HG02943 (cell line): ENCODE measurements at regions not wholly inside any gene's neighbourhood (a gene's known extent, or its start where the extent isn't known, plus 50 kb on each side); places are given as distances from the start of the nearest gene placed in this dataset.

Experiments
- ATAC-seq: cut with Tn5 transposase; IDR thresholded peaks from one replicate; pipeline ENCODE4 v1.9.1; 2021; ENCODE audit warnings: mild to moderate bottlenecking, low read depth, moderate library complexity; ENCODE audit not compliant: unreplicated experiment

DNA sequence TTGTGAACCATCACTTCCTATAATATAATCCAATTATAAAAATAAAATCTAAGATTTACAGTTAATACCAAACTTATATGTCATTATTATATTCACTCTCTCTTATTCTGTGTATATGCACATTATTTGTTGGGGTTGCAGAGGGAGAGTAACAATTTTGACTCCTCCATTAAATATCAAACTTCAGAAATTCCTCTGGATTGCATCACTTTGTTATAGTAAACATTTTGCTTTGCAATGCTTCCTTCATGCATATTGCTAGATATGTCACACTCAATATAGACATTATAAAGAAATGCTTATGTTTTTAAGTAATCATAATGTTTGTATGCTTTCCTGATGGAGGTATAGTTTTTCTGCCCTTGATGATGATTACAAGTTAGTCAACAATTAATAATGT lies 999.0 kb upstream of the ADGRL2 start:
- no peak for ATAC-seq

DNA sequence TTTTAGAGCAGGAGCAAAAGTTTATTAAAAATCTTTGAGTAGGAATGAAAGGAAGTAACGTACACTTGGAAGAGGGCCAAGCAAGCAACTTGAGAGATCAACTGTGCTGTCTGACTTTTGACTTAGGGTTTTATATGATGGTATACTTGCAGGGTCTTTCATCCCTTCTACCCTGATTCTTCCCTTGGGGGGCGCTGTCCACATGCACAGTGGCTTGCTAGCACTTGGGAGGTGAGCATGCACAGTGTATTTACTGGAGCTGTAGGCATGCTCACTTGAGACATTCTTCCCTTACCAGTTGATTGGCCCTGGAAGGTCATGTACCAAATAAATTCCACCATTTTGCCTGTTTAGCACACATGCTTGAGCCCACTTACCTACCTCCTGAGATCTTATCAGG lies 1001.3 kb upstream of the ADGRL2 start:
- ATAC-seq: no peak

DNA sequence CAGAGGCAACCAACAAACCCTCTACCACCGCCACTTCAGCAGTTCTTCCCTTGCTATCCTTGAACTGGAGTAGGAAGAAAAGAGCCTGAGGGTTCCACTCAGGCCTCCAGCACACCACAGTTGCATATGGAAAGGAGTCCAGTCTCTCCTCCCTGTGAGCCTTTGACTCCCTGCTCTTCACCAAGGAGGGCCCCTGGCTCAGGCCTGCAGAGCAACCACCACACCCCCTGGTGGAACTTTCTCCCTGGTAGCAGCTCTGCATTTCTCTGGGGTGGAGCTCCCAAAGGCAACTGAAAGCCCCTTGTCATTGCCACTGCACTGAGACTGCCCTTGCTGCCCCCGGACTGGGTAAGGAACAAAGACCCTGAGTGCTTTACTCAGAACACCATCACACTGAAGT lies 1021.5 kb upstream of the ADGRL2 start:
- ATAC-seq: no peak

DNA sequence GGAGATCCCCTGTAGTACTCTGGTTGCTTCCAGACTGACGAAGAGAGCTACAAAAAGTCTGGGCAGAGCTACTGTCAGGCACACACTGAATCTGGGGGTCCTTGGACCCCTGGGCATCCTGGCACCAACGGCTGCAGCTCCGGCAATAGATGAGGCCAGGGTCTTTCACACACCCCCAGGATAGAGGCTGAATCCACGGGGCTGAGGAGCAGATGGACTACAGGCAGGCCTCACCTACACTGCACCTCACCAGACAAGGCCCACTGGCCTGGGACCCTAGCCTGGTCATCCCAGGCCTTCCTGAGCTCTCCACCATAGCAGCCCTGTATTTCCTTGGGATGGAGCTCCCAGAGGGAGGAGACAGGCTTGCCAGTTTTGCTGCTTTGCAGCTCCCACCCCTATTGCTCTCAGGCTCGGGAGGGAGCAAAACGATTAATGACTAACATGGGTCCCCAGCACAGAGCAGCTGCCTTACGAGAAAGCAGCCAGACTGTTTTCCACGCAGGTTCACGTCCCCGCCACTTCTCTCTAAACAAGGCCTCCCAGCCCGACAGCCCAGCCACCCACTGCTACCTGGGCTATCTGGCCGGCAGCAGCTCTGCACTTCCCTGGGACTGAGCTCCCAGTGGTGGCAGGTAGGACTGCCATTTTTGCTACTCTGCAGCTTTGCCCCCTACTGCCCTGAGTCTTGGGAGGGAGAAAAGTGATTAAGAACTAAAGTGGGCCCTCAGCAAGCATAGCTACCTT lies 1022.5 kb upstream of the ADGRL2 start:
- ATAC-seq: no peak

DNA sequence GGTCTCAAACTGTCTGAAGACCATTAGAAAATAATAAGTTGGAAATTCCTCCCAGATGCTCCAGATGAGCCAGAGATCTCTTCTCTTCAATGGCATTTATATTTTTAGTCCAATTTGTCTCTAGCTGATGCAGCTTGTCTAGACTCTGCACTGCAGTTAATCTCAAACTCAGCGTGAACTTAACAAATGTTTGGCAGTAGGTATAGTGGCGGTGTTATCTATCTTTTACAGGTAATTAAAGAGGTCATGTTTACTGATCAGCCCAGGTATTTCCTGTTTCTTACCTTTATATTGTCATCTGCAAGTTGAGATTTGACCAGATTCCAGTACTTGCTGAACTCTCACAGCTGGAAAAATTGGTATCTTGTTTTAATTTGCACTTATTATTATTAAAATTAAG lies 1024.5 kb upstream of the ADGRL2 start:
- ATAC-seq: no peak

DNA sequence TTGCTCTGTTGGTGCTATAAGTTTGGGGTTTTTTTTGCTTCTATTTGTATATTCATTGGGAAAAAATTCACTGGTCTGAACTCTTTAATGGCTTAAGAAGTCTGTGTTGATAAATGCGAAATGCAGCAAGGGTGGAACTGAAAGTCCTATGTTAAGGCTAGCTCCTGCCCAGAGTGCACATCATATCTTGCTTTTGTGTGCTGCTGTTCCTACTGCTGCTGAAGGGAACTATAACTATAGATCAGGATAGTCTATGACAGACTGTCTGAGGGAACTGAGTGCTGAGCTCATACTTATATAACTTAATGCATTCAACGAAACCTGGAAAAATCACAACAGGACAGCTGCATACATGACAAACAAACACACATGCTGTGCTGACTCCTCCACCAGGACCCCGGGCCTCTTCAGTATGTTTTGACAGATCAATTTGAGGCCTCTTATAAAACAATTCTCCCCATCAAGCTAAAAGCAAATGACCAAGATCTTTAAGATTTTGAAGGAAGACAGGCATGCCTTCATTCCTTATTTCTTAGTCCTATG lies 1031.5 kb upstream of the ADGRL2 start:
- ATAC-seq: no peak

DNA sequence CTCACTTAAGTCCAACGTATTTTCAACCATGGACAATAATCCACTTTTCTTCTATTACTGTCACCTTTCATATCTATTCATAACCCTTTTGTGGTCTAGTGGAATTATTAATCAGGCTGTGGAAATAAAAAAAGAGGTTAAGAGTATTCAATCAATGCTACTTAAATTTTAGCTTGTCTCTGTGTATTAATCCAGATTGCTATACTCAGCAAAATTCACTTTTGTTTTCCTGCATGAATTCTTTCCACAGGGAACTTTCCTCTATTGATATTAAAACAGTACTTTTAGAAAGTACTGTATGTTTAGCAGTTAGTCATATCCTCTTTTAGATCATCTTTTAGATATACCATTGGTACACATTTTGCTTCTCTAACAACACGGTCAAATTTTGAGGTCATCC lies 1033.0 kb upstream of the ADGRL2 start:
- ATAC-seq: no peak

DNA sequence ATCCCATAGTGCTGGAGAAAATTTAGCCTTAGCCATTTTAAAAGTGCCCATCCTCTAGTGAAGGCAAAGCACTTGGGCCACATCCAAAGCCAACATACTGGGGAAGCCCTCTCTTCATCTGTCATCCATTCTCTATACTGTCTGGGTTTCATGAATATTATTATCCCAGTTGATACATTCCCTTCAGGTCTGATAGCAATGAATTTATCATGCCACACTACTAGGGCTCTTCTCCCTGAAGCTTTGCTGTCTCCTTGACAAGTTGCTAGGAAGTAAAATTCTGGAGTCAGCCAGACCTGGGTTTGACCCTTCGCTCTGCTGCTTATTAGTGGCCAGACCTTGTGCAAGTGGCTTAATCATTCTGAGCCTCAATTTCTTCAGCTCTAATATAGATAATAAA lies 1041.4 kb upstream of the ADGRL2 start:
- no peak for ATAC-seq

DNA sequence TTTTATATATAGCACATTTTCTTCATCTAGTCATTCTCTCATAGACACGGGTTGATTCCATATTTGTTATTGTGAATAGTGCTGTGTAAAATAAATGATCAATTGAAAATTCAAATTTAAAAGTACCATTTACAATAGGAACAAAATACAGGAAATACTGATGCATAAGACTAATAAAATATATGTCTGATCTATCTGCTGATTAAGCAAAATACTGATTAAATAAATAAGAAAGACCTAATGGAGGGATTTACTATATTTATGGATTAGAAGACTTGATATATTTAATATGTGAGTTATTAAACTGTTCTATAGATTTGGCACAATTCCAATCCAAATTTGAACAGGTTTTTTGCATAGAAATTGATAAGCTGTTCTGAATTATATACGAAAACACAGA lies 1044.8 kb upstream of the ADGRL2 start:
- no peak for ATAC-seq

DNA sequence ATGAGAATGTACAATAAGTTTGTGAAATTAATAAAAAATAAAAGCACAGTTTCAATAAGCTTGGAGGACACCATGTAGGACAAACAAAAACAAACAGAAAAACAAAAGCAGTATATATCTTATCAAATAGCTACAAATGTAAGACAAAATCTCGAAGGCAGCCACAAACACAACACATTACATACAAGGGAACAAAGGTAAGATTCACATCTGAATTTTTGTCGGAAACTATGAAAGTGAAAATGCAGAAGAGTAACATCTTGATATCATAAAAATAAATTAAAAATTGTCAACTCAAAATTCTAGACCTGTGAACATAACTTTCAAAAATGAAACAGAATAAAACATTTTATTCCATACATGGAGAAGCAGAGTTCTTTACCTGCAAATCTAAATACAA lies 1049.5 kb upstream of the ADGRL2 start:
- no peak for ATAC-seq

DNA sequence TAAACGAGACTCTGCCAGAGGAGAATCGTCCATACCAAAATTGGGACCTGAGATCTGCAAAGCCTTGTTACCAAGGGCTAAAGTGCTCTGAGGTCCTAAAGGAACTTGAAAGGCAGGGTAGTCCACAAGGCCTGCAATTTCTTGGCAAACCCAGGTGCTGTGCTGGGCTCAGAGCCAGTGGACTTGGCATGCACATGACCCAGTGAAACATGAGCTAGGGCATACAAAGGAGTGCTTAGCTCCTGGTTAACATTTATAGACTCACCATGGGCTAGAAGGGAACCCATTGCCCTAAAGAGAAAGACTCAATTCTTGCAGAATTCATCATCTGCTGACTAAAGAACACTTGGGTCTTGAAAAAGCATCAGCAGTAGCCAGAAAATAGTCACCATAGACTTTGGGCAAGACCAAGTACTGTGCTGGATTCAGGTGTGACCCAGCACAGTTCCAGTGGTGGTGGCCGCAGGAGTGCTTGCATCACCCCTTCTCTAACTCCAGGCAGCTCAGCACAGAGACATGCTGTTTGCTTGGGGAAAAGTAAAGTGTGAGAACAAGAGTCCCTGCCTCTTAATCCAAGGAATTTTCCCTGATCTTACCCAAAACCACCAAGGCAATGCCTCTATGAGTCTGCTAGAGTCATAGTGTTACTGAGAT lies 1069.4 kb upstream of the ADGRL2 start:
- ATAC-seq: no peak

DNA sequence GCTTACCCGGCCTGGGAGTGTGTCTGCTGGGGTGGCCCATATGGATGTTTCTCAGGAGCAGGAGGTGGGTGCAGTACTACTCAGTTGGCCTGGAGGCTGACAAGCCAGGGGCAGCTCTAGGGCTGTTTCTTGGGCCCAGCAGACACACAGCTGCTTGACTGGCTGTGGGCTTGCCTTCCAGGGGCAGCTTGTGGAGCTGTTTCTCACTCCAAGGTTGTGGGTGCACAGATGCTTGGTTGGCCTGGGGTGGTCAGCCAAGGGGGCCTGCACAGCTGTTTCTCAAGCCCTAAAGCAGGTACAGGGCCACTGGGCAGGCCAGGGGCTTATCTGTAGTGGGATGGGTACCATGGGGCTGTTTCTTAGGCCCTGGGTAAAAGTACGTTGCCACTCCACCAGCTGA lies 1078.1 kb upstream of the ADGRL2 start:
- ATAC-seq: no peak

DNA sequence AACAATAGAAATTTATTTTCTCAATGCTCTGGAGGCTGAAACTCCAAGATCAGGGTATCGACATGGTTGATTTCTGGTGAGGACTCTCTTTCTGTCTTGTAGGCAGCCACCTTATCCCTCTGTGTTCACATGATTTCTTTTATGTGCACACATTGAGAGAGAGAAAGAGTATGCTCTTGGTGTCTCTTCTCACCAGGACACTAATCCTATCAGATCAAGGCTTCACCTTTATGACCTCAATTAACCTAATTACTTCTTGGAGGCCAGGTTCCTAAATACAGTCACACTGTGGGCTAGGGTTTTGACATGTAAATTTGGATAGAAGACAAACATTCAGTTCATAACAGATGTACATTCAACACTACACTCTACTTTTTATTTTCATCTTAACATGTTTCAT lies 1094.2 kb upstream of the ADGRL2 start:
- no peak for ATAC-seq

DNA sequence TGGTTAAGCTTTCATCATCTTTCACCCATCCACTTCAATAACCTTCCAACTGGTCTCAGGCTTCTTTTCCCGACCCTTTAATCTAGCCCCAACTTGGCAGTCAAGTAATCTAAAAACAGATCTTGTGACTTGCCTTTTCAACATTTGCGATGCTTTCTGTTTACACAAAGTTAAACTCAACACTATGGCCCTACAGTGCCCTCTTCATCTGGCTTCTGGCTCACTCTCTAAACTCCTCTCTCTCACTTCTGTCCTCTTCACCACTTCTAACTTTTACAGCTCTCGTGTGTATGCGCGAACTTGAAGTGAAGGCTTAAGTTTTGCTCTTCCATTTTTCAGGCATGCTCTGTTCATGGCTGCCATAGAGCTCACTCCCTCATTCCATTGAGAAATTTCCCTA lies 1122.3 kb upstream of the ADGRL2 start:
- no peak for ATAC-seq

DNA sequence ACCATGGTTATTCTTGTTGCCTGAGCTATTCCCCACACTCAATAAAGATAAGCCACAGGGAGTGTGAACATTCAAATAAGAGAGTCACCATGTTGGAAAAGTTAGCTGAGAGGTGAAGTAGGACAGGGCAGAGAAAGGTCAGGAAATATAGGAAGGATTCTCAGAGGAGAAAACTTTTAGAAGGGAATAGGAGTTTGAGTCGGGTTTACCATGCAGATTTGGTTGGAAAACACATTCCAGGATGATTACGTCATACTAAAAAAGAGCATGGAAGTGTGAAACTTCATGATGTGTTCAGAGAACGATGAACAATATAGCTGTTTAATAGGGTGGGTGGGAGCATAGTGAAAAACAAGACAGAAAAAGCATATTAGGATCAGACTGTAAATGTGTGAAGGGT lies 1125.3 kb upstream of the ADGRL2 start:
- ATAC-seq: no peak

DNA sequence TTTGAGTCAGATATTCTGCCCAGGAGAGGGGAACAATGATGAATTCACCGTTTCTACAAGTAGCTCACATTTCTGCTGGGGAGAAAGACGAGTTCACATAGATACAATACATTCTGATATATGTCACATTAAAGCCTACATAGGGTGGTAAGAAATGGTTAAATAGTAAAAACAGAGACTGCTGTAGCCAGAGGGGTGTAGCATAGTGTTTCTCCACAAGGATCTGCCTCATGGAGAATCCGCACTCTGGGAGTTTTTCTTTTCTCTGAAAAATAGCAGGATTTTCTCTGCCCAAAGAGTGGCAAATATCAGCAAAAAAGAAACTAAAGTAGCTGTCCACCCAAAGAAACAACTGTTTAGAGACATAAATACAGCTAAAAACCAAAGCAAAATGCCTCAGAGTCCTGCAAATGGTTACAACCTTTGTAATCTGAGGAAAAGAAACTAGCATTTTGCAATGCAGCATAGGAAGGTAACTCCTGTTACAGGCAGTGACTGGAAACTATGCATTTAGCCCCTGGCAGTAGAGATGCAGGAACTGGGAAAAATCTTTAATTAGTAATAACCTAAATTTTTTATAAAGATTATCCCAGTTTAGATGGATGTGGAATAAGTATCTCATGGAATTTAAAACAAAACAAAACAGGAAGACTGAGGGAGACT lies 1126.7 kb upstream of the ADGRL2 start:
- no peak for ATAC-seq

DNA sequence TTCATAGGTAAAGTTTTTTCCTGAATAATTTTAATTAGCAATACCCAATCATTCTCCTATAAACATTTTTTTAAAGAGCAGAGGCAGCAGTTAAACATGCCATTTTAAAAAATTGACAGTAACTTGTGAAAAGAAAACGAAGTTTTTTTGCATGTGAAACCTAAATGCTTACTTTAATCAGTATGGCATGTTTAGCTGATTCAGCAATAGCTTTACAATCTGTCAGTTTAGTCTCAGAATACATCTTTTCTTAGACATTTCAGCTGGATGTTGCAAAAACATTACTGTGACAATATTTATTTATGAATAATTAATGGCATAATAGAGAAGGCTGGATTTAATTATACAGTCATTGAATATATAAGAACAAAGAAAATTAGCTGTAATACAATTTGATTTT lies 1132.4 kb upstream of the ADGRL2 start:
- no peak for ATAC-seq

DNA sequence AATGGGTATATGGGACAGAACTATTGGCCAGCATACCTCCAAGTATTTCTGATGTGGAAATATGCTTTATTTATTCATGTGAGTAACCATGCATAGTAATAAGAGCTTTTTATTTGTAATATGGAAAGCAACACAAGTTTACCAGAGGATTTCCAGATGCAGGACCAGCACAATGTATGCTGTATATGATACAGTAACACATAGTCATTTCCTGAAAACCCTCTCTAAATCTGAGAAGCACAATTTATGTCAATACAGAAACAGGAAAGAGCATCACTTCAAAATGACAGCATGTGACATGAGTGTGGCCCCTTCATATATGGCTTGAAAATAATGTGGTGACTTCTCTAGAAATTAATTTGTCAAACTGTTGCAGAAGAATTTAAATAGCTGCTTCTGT lies 1134.7 kb upstream of the ADGRL2 start:
- ATAC-seq: no peak

DNA sequence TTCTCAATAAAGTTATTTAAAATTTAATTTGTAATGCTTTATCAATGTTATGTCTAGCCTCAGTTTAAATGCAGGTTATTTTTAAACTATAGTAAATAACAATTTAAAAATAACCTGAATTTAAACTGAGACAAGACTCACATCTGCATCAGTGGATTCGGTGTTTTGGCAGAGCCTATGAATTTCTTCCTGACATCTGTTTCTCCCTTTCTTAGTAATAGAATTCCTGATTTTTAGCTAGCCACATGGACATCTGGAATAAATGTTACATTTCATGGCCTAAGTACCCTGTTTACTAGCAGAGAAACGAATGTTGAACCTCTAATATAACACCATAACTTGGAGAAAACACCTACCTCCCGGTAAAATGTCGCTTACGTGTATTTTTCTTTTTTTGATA lies 1141.6 kb upstream of the ADGRL2 start:
- no peak for ATAC-seq

DNA sequence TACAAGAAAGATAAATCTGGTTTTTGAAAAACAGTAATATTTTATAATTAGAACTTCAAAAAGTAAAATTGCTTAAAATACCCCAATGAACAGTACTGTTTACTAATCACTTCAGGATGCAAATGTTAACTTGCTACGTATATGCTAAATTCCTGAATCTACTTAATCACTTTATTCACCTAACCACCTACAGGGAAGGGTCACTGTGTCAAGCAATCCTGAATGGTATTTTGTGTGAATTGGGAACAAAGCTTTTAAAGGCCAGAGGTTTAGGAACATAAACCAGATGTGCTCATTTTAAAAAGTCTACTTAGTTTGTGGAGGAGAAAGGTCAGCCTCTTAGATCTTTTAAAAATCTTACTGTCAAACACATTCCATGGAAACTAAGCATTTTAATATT lies 1143.0 kb upstream of the ADGRL2 start:
- no peak for ATAC-seq

DNA sequence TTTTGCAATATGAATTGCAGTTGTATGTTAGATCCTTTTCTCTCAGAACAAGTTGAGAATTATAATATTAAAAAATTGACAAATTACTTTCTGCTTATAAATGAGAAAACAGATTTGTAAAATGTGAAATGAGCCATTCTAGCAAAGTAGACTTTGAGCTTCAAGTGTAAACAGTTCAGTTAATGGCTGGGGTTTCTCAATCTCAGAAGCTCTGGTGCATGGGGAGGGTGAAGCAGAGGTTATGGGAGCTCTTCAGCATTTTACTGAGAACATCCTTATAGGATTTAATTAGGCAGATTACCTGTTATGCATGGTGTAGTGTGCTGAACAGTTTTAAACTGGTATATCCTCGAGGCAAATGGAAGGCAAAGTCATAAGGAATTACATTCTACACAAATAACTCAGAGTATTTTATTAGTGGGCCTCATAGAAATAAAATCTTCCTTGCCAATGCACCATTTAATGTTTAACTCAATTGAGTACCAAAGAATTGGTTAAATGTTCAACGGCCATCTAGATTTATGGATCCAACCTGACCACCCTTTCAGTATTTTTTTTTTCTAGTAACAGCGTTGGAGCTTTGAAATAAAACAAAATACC lies 1143.6 kb upstream of the ADGRL2 start:
- no peak for ATAC-seq
